GM19035 (cell line): ENCODE measurements at regions not wholly inside any gene's neighbourhood (a gene's known extent, or its start where the extent isn't known, plus 50 kb on each side); places are given as distances from the start of the nearest gene placed in this dataset.
"Not testable (repeated sequence)": the region's sequence is repeated elsewhere in the genome, so short reads cannot be mapped to it uniquely, and the experiment has no call there.

Experiments used
- ATAC-seq: cut with Tn5 transposase; IDR thresholded peaks from one replicate; pipeline ENCODE4 v1.9.1; 2021; ENCODE audit not compliant: unreplicated experiment

DNA sequence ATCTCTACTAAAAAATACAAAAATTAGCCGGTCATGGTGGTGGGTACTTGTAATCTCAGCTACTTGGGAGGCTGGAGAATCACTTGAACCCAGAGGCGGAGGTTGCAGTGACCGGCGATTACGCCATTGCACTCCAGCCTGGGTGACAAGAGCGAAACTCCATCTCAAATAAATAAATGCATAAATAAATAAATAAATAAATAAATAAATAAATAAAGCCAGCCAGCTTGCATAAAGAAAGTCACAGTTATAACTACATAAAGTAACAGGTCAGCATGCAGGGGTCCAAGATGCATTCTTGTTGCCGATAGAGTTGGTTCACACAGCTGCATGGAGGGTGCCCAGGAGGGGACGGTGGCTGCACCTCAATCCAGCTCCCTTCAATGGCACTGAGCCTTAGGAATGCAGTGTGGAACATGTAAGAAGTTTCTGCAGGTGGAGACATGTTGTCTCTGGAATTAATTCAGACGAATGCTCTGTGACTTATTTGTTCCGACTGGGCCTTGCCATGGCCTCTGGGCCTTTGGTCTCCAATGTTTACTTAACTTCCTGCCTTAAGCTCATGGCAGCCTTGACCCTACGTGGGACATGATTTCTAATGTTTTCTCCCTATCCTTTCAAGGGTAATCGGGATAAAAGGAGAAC, 159.6 kb upstream of the PRKCQ start:
- ATAC-seq = no peak

DNA sequence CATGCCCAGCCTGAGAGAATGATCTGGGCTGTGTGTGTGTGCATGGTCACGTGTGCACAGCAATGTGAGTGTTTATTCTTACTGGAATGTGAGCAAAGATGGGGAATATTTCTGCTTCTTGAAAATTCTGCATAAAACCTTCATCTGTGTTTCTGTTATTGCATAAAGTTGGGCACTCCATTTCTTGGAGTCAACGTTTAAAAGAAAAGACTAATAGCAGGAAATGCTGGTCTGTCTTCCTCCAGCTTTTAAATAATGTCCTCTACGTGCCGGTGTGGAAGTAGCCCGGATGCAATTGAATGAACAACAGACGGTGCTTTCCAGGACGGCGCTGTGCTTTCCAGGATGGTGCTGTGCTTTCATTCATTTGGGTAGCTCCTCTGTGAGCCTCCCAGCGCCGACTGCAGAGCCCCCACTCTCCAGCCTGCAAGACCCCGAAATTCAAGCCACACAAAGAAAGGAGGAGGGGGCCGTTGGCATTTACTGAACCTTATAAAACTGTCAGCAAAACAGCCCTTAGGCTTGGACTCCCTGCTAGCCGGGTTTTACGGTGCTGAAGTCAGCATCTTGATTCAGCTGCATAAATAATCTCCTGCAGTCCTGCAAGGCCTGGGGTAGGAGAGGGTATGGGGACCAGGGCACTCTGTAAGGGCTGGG, 158.2 kb upstream of the PRKCQ start:
- ATAC-seq = no peak

DNA sequence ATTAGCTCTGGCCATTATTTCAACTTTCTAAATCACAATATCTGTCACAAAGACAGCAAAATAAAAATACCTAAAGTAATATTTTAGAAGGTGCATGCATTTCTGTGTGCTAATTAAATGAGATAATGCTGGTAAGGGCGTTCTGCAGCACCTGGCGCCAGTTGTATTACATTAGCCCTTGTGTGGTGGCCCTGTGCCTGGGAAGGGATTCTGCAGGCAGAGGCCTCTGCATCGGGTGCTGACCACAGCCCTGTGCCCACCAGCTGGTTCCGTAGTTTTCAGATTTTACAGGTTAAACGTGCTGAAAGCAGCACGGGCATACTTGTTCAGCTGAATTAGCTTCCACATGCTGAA, 157.7 kb upstream of the PRKCQ start:
- no peak for ATAC-seq

DNA sequence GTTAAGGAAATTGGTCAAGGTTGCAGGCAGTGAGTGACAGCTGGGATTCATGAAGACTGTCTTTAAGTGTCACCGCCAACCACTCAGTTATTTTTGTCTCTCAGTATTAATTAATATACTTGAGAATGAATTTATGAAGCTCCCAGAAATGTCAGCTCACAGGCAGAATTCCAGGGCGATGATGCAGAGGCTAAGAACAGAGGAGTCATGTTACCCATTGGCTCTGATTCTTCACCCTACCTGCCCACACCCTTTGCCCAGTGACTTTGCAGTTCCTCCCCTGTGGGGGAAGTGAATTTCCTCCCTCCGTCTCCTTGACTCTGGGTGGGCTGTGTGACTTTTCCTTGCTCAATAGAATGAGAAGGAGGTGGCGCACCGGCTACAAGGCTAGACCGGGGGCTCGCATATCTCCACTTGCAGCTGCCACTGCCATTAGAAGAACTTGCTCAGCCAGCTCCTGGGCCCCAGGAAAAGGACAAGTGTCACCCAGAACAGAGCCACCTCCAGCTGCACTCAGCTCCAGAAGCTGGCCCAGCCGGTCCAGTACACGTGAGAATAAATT, 157.1 kb upstream of the PRKCQ start:
- ATAC-seq = no peak

DNA sequence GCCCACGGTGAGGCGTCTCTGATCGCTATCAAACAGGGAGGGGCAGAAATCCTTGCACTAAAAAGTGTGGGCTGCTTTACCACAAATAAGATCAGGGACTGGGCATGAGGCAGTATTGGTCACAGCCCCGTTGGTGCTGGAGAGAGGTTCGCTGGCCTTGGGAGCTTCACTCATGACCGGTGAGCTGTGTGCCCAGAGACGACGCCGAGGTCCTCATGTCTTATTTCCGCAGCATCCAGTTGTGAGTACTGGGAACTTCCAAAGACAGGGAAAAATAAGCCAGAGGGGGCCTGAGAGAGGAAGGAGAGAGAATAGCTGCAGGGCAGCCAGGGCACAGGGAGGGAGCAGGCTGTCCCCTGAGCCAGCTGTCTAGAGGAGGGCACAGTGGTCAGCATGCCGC, 154.2 kb upstream of the PRKCQ start:
- no peak for ATAC-seq

DNA sequence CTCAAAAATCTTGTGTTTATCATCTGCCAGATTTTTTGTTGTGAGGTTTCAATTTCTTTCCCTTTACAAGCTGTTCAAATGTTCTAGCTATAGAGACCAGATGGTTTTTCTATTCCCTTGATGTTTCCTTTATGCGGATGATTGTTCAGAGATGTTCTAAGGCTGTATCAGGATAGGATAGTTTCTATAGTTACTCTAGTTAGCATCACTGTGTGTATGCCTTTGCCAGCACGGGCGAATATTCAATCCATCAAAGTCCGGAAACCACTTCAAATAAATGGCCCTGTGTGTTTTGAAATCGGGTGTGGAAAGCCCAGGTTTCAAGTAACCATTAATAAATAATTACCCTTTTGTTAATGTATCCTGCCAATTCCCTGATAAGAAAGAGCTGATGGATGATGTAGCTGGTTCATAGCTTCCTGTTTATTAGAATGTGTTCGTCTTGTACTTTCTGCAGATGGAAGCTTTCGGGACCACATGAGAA, 149.8 kb upstream of the PRKCQ start:
- no peak for ATAC-seq

DNA sequence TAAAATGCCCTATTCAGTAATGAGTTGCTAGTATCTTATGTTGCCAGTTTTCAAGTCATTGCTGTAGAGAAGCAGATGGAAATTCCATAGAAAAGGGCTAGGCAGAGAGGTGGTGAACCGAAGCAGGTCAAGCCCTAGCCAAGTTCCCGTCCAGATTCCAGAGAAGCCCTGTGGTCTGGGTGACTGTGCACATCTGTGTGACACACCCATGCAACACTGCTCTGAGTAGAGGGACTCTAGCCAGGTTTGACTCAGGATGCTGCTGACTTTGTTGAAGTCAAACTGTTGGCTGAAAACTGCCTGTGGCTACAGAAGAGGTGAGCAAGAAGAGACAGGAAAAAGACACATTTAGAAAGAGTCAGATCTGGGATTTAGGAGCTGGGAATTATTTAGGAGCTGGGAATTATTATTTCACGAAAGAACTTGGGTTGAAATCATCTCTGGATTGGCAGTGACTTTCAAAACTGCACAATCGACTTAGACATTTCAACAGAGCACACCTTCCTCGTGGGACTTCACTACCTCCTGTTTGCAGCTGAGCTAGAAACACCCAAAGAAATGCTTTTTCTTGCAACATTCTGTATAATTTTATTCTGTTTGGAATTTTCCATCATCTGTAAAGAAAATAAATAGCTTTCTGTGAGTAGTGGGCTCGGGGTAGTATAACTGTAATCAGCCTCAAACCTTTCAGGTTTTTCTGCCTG, 149.1 kb upstream of the PRKCQ start:
- no peak for ATAC-seq

DNA sequence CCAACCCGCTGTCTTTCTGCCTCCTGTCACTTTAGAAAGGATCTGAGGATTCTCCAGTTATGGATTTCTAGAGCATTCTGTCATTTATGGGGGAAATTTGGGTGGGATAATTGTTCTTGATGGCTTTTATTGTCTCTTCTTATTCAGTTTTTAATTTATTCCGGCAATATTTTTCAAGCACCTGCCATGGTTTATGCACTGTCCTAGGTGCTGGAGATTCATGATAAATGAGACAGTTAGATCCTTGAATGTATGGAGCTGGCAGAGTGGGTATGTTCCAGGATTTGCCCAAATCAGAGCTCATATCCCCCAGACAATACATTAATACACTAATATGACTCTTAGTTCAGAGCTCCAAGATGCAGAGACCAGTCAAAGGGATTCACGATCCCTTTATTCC, 146.8 kb upstream of the PRKCQ start:
- no peak for ATAC-seq

DNA sequence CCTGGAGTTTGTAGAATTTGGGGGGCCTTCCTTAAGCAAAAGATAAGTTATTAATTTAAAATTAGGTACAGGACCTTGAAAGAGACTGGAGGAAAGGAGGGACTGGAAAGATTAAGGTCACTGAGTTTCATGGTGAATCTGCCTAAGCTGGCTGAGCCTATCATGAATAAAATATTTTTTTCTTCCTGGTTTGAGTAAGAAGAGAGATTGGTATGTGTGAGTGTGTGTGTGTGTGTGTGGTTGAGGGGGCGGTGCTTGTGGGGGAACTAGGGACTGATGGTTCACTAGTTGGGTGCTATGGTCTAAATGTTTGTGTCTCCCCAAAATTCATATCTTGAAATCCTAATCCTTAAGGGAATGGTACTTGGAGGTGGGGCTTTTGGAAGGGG, 142.5 kb upstream of the PRKCQ start:
- ATAC-seq = no peak

DNA sequence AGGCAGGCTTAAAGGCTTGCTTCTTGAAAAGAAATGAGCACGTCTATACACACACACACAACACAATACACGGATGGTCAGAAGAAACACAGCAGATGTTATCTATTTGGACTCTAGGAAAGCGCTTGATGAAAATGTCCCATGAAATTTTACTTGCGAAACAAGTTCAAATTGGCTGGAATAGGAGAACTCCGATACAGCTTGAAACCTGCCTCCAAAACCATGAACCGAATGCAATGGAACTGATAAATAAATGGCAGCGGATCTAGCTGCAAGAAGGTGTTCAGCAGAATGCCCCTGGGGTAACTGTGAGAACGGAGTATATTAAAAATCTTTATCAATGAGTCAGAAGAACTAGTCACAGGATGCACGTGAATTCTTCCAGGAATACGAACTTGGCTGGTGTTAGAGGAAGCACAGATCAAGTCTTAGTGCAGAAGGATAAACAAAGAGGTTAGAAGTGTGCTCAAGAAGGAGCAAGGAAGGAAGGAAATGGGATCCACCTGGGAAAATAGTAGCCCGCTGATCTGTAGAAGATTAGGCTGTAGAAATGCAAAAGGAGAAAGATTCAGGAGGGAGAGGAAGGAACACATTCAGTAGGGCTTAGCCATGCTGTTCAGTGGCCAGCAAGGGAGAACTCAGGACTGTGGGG, 142.0 kb upstream of the PRKCQ start:
- ATAC-seq = no peak

DNA sequence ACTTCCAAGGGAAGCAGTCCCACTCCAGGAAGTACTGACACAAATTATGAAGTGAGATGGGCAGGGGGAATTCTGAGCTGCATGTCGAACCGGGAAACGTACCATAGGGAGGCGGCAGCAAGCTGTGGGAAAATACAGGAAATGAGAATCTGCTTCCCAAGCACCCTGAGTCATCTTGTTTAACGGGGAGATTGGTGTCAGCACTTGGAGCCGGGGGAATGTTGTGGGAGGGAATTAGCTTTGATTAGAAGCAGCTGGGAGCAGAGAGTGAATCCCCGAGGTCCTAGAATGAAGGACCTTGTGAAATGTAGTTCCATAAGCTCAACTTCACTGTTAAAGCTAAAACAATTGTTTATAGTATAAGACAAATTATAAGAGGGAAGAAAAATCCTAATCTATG, 141.4 kb upstream of the PRKCQ start:
- no peak for ATAC-seq

DNA sequence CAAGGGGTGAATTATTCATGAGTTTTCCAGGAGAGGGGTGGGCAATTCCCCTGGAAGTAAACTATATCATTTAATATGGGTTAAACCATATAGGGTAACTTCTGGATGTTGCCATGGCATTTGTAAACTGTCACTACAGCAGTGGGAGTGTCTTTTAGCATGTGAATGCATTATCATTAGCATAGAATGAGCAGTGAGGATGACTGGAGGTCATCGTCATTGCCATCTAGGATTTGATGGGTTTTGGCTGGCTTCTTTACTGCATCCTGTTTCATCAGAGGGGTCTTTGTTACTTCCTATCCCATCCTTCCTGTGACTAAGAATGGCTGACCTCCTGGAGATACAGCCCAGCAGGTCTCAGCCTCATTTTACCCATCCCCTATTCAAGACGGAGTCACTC, 139.5 kb upstream of the PRKCQ start:
- ATAC-seq = no peak

DNA sequence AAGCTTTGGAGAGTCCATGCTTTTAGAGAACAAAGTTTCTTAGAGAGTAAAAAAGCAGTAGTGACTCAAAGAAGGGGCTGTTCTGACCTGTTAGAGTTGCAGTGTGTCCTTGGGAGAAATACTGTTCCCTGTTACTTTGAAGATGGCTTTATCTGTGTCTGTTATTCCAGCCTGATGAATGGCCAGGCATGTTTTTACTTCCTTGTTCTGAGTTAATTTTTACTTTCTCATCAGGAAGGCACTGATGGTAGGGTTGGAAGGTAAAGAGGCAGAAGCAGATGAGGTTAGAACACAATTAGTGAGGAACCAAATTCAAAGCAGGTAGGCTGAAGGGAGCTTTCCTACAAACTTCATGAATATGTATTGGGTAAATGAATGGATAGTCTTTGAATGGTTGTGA, 138.5 kb upstream of the PRKCQ start:
- ATAC-seq = no peak

DNA sequence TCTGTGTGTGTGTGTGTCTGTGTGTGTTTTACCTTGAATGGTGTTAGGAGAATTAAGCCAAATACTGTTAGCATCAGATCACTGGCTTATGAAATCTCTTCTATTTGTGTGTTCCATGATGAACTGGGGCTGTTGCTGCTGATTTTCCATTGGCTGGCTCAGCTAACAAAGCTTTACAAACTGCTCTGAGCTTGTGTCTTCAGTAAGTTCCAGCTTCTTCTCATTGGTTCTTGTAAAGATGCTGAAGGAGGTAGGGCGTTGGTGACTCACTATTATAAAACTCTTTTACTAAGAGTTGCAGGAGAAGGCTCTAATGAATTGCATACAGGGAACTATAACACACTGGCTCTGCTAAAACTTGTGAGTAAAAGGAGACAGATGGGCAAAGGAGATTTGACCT, 136.4 kb upstream of the PRKCQ start:
- ATAC-seq = no peak

DNA sequence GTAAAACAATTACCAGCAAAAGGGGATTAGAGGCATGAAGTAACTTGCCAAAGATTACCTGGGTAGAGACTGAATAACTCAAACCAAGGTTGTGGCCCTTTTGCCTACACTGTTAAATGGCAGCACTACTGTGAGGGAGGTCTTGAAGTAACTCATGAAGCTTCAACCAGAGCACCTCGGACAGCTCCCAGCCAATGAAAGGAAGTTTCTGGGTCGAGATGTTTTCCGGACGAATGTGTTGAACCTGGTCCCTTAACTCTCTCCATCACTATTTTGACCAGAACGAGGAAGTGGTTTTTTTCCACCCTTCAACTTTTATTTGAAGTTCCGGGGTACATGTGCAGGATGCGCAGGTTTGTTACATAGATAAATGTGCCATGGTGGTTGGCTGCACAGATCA, 133.6 kb upstream of the PRKCQ start:
- ATAC-seq = no peak

DNA sequence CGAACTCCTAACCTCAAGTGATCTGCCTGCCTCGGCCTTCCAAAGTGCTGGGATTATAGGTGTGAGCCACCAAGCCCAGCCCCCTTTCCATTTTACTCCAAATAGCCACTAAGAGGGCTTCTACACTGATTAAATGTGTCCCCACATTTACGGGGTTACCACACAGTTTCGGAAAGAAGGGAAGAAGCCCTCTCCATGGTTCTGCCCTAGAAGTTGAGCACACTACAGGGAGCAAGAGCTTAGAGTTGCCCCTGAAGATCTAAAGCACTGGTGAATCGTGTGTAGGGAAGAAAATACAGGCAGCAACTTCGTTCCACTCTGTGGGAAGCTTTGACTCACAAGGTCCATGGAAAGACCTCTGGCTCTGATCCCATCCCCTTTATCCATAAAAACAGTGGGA, 133.0 kb upstream of the PRKCQ start:
- ATAC-seq = no peak

DNA sequence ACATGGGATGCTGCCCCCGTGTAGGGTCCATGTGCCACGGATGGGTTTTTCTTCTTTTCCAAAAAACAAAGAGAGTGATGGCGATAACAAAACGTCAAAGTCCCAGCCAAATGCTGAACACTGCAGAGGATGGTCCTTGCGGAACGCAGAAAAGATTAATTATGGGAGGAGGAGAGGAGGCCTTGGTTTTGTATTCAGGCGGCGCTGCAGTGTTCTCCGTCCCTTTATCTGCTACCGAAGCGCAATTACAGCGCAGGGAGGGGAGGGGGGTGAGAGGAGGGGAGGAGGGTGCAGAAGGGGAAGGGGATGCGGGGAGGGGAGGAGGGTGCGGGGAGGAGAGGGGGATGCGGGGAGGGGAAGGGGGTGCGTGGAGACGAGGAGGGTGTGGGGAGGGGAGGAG, 131.8 kb upstream of the PRKCQ start:
- ATAC-seq = no peak

DNA sequence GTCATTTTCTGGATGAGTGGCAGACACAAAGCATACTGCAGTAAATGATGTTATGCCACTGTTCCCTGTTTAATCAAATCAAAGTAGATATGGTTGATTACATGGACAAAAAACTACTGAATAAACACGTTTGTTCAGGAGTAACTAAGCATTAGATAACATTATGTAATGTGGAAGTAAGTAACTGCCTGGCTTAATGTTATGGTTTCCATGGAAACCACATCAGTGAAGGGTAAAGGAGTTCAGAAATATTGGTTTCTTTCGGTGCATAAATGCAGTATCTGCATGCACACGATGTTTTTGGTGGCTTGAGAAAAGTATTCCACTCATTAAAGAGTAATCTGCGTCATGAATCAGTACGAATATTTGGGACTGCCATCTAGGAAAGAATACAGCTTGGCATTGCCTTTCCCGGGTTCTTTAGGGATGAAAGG, 131.3 kb upstream of the PRKCQ start:
- no peak for ATAC-seq

DNA sequence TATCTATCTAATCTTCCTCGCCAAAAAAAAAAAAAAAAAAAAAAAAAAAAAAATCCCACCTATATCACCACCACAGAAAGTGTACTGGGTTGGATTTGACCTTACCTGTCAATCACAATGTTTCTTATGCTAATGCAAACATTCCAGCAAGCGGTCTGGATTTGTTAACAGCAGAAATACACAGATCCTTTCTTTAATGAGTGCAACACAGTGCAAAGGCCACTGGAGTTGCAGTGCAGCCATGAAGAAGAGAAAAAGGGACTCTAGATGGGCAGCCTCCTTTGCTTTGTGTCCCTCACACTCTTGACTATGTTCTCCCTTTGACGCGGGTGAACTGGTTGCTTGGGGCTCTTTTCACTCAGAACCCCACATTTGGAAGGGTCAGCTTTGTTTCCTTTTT, 127.3 kb upstream of the PRKCQ start:
- no peak for ATAC-seq

DNA sequence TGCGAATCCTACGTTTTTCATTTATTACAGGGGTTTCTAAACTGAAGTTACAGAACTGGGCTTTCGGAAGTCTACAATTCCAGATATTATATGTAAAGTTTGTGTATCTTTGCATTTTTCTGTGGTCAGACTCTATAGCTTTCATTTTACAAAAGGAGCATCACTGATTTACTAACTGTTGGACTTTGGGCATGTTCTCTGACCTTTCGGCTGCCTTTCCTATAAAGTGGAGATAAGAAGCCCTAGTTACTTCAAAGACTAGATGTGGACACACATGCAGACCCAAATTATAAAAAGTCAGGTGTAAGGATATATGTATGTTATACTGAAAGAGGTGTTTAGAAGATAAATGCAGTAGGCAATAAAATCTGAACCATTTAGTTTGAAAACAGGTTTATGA, 126.6 kb upstream of the PRKCQ start:
- ATAC-seq = no peak

DNA sequence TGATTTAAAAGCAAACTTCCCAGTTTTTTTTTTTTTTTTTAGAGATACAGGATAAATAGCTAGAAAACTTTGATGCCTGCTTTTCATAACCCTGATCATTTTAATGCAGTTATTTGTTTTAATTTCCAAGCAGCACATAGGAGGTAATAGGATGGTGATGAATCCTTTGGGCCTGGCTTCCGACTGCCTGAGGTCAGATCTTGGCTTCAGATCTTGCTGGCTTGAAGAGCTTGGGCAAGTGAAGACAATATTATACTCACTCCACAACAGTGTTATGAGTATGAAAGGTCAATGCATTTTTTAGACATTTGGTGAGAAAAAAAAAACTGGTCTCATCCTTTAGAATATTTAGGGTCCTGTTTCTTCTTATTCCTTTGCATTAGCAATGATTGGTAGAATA, 124.8 kb upstream of the PRKCQ start:
- ATAC-seq = no peak

DNA sequence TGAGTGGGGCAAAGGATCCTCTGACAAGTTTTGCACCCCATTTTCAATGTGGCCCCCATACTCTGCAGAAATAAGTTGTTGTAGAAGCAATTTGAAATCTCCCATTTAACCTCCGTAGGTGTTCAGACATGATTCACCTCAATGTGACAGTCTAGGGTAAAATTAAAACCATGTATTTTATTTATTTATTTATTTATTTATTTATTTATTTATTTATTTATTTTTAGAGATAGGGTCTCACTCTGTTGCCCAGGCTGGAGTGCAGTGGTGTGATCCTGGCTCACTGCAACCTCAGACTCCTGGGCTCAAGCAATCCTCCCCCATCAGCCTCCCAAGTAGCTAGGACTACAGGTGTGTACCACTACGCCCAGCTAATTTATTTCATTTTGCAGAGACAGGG, 122.8 kb upstream of the PRKCQ start:
- not testable (repeated sequence) for ATAC-seq
